Transverse colon (tissue), 4 donors: ENCODE measurements at regions not wholly inside any gene's neighbourhood (a gene's known extent, or its start where the extent isn't known, plus 50 kb on each side); places are given as distances from the start of the nearest gene placed in this dataset.

Experiments used
- DNase-seq: peaks from one replicate; pipeline ENCODE4 v3.0.0-alpha.2; 2019
- H3K27ac ChIP-seq, 4 donors: fragments of 200-600 bp; sonication (generic); 2 replicates each; pipeline ENCODE4 v1.5.1; 2016 to 2018; ENCODE audit warnings: inconsistent platforms in 4 of 4
- H3K27me3 ChIP-seq: fragments of 200-600 bp; sonication (generic); 2 replicates; pipeline ENCODE4 v1.5.1; 2017; ENCODE audit warnings: inconsistent platforms
- H3K36me3 ChIP-seq, 4 donors: fragments of 200-600 bp; sonication (generic); 2 replicates each; pipeline ENCODE4 v1.5.1; 2017 to 2019; ENCODE audit warnings: inconsistent platforms in 4 of 4
- H3K4me1 ChIP-seq, 4 donors: fragments of 200-600 bp; sonication (generic); 2 replicates each; pipeline ENCODE4 v1.5.1; 2017 to 2020; ENCODE audit warnings: inconsistent platforms in 4 of 4
- H3K4me3 ChIP-seq, 4 donors: fragments of 200-600 bp; sonication (generic); 1 replicate in 1 of 4; 2 replicates in 3 of 4; pipeline versions ENCODE4 v1.5.1 to v1.6.1; 2017 to 2019; ENCODE audit warnings: inconsistent platforms in 4 of 4
- H3K9me3 ChIP-seq, 2 donors: fragments of 200-600 bp; sonication (generic); 2 replicates each; pipeline ENCODE4 v1.5.1; 2017 to 2019; ENCODE audit warnings: inconsistent platforms in 2 of 2
- CTCF ChIP-seq, 5 experiments: fragments of 200-600 bp in 3 of 5; fragments of 450-650 bp in 2 of 5; sonication (generic) in 3 of 5; IDR thresholded peaks; 1 replicate in 2 of 5; 2 replicates in 3 of 5; pipeline ENCODE4 v1.5.1; 2016 to 2017; ENCODE audit warnings: antibody characterized with exemption in 5 of 5, inconsistent platforms in 3 of 5, mild to moderate bottlenecking in 2 of 5, moderate library complexity in 1 of 5
- EP300 ChIP-seq: sonication (generic); formaldehyde crosslinking; IDR thresholded peaks from one replicate; pipeline ENCODE4 v1.6.1; 2017; ENCODE audit warnings: antibody characterized with exemption, low read depth
- POLR2A ChIP-seq: fragments of 450-650 bp; IDR thresholded peaks from one replicate; pipeline ENCODE4 v1.6.1; 2016; ENCODE audit warnings: antibody characterized with exemption, mild to moderate bottlenecking, moderate library complexity
- POLR2AphosphoS5 ChIP-seq, 3 donors: sonication (generic); formaldehyde crosslinking; IDR thresholded peaks; one replicate each; pipeline ENCODE4 v1.6.1; 2016; ENCODE audit warnings: antibody characterized with exemption in 3 of 3
- WGBS, 2 donors: methylation state at CpG; one replicate each; pipeline ENCODE4 v1.1.5; 2018; ENCODE audit warnings: low coverage in 1 of 2; 5-methylcytosine and 5-hydroxymethylcytosine counted together
- in situ Hi-C, 4 donors: fragments of 200-750 bp; cut with MboI; loops; one replicate each; pipeline versions ENCODE4 v1.15.0 to v1.15.1; 2017; ENCODE audit warnings: low sequenced_read_pairs in 3 of 4, low pct_ligation_motif_present in 1 of 4, low pct_unique_long_range_greater_than_20kb in 1 of 4
- intact Hi-C: fragments of 100-400 bp; cut with DNase I; formaldehyde crosslinking; loops from one replicate; pipeline ENCODE4 v1.15.1; 2023; ENCODE audit warnings: low total_unique reads

GRCh38 chr18:11224153-11224552, 74.8 kb upstream of the PIEZO2 start:
- 83 to 85% methylated on average over 5 to 7 of the region's 7 CpGs for WGBS, 2 donors
- H3K27ac ChIP-seq, result no peak overlapping the region
- intact Hi-C loops, result no loop called here
- H3K27me3 ChIP-seq, result no peaks in the 10 kb centered on the region
- no peak for TF ChIP-seq CTCF (IDR thresholded peaks at IDR 0.05)
- TF ChIP-seq EP300, result no peak
- TF ChIP-seq POLR2AphosphoS5 (IDR thresholded peaks at IDR 0.05), result no peak
- no peak for TF ChIP-seq POLR2A
- no peak for DNase-seq
- H3K4me1 ChIP-seq, result no peaks in the 10 kb centered on the region
- no peaks in the 10 kb centered on the region for H3K9me3 ChIP-seq
- in situ Hi-C loops, result no loop called here
- no peak overlapping the region for H3K4me3 ChIP-seq
- no peaks in the 10 kb centered on the region for H3K36me3 ChIP-seq

DNA sequence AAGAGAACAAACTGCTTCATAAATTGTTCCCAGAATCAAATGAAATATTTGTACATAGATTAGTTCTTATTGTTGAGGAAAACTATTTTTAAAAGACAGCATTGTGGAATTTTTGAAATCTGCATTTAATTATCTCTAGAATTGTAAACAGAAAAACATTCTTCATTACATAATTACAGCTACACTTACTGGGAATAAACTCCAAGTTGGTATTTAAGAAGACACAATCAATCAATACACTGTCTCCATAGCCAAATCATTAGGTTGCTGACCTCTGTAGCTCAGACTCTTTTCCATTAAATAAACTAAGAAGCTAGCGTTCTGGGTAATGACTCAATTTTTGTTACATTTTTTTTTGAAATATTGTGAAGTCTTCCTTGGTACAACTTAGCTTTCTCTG, 70.2 kb upstream of the PIEZO2 start:
- no peaks in the 10 kb centered on the region for H3K36me3 ChIP-seq
- WGBS, 2 donors, result 64 to 73% methylated on average over 1 of the region's 1 CpG

DNA sequence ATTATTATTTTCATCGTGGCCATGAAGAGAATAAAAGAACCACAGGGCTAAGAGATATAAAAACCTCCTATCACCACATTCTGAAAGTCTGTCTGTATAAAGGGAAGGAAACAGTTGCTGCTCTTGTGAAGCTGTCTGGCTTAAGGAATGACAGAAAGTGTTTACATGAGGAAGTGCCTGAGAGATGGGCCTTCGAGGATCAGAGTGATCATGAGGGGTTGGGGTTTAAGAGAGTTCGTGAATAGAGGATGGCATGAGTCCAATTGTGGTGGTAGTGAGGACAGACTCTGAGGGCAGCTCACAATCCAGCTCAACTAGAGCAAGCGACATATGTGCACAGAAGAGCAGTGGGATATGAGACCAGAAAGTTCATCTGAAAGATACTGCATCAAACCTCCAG, 65.8 kb upstream of the PIEZO2 start:
- WGBS, 2 donors, result 21 to 44% methylated on average over 3 to 4 of the region's 4 CpGs
- Histone ChIP-seq H3K27me3 (no peaks in the 10 kb centered on the region), H3K36me3 (no peaks in the 10 kb centered on the region), H3K9me3 (no peaks in the 10 kb centered on the region), H3K27ac (no peak overlapping the region), H3K4me1 (no peaks in the 10 kb centered on the region), H3K4me3 (no peak overlapping the region)
- DNase-seq, result no peak
- no peak for TF ChIP-seq EP300
- TF ChIP-seq CTCF (IDR thresholded peaks at IDR 0.05), result no peak
- TF ChIP-seq POLR2AphosphoS5 (IDR thresholded peaks at IDR 0.05), result no peak
- TF ChIP-seq POLR2A, result no peak
- intact Hi-C loops (no loop called here), in situ Hi-C loops (no loop called here)

More for the DNA sequence above, 70.2 kb upstream of the PIEZO2 start:
- Histone ChIP-seq H3K27ac (no peak overlapping the region), H3K9me3 (no peaks in the 10 kb centered on the region), H3K4me3 (no peak overlapping the region), H3K27me3 (no peaks in the 10 kb centered on the region), H3K4me1 (no peaks in the 10 kb centered on the region)
- in situ Hi-C loops (no loop called here), intact Hi-C loops (no loop called here)
- DNase-seq, result no peak
- TF ChIP-seq CTCF (IDR thresholded peaks at IDR 0.05) (no peak), EP300 (no peak), POLR2A (no peak), POLR2AphosphoS5 (IDR thresholded peaks at IDR 0.05) (no peak)

DNA sequence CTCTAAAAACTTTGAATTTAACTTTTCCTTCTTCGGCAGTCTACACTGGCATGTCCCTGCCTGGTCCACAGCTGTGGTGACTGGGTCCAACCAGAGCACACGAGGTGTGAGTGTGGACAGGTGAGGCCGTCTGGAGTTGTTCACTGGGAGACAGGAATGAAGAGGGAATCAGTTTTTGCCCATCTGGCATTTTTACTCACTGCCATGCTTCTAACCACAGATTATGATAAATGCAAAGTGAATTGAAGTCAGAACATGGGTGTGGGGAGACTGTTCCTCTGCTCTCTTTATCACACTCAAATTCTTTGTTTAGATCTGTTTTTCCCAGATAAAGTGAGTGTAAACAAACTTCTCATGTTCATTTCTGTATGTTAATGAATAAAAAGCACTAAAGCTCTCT, 54.7 kb upstream of the PIEZO2 start:
- H3K27ac ChIP-seq, result no peak overlapping the region
- WGBS, 2 donors, result 33 to 63% methylated on average over 2 to 3 of the region's 3 CpGs
- intact Hi-C loops (no loop called here), in situ Hi-C loops (no loop called here)
- H3K9me3 ChIP-seq, result no peaks in the 10 kb centered on the region
- no peak overlapping the region for H3K4me3 ChIP-seq
- TF ChIP-seq CTCF (IDR thresholded peaks at IDR 0.05) (no peak), POLR2AphosphoS5 (IDR thresholded peaks at IDR 0.05) (no peak), POLR2A (no peak), EP300 (no peak)
- no peaks in the 10 kb centered on the region for H3K4me1 ChIP-seq
- H3K27me3 ChIP-seq, result no peaks in the 10 kb centered on the region
- DNase-seq, result no peak
- H3K36me3 ChIP-seq, result no peaks in the 10 kb centered on the region
